ENCODE measurements at regions not wholly inside any gene's neighbourhood (a gene's known extent, or its start where the extent isn't known, plus 50 kb on each side); places are given as distances from the start of the nearest gene placed in this dataset.

DNA sequence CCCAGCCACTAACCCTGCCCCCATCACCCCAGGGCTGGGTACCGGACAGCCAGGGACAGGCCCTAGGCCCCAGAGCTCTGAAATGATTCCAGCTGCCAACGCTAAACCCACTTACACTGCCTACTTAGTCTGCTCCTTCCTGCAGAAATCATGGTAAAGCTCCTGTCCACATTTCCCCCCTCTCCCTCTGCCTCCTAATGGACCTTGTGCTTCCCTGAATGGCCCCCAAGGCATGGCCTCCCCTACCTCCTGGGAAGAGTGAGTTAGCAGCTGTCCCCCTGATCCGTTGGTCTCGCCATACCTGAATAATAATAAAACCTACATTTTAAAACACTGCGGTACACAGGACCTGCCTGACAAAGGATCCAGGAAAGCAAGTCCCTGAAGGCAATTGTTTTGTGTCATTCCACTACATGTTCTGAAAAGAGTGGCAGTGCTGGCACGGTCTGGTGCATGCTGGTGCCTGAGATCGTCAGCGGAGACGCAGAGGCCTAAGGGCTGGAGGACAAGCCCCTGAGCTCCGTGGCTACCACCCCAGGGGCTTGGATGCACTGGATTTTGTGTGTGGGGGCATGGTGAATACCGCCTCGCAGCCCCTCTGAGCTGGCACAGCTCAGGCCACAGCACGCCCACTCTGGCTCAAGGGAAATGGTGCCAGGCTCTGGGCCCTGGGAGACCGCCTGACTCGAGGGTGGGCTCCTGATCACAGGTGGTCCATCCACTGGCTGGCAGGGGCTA, 186.3 kb downstream of the CTTN start:
- peak; percentile 73 for DNase-seq (ENCODE audit: insufficient read length, low spot score, missing footprints)
- no peaks in the 10 kb centered on the region for H3K9me3 ChIP-seq (ENCODE audit: low read depth, low read length)
- no peak overlapping the region for H3K4me3 ChIP-seq (ENCODE audit: insufficient read depth, low read length)
- H3K27ac ChIP-seq (ENCODE audit: low read depth, low read length): no peak overlapping the region
- TF ChIP-seq, protein P1, sequence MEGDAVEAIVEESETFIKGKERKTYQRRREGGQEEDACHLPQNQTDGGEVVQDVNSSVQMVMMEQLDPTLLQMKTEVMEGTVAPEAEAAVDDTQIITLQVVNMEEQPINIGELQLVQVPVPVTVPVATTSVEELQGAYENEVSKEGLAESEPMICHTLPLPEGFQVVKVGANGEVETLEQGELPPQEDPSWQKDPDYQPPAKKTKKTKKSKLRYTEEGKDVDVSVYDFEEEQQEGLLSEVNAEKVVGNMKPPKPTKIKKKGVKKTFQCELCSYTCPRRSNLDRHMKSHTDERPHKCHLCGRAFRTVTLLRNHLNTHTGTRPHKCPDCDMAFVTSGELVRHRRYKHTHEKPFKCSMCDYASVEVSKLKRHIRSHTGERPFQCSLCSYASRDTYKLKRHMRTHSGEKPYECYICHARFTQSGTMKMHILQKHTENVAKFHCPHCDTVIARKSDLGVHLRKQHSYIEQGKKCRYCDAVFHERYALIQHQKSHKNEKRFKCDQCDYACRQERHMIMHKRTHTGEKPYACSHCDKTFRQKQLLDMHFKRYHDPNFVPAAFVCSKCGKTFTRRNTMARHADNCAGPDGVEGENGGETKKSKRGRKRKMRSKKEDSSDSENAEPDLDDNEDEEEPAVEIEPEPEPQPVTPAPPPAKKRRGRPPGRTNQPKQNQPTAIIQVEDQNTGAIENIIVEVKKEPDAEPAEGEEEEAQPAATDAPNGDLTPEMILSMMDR (IDR thresholded peaks at IDR 0.05; ENCODE audit: extremely low read depth, low read depth, low read length): no peak
- no peaks in the 10 kb centered on the region for H3K4me1 ChIP-seq (ENCODE audit: insufficient read depth, low read length)
- H2AFZ ChIP-seq (ENCODE audit: low read length): no peak overlapping the region
- no peaks in the 10 kb centered on the region for H4K20me1 ChIP-seq (ENCODE audit: insufficient read depth, low read length)
- H3K36me3 ChIP-seq (ENCODE audit: insufficient read depth, low read length): no peaks in the 10 kb centered on the region
- no peaks in the 10 kb centered on the region for H3K79me2 ChIP-seq (ENCODE audit: insufficient read depth, low read length)
- H3K27me3 ChIP-seq (ENCODE audit: insufficient read depth, low read length): no peaks in the 10 kb centered on the region
- H3K4me2 ChIP-seq (ENCODE audit: insufficient read depth, low read length): no peak overlapping the region

DNA sequence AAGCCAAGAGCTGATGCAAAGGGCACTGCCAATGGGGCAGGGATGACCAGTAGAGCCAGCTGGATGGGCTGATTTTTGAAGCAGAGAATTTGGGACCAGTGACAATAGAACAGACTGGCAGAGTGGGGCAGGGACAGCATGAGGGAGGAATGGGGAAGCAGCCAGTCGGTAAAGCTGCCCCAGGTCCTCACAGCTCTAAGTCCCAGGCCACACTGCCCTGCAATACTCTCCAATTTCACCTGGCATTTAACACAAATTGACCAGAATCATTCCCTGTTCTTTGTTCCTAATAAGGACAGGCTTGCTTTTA, 186.9 kb downstream of the CTTN start:
- TF ChIP-seq, protein P1 (IDR thresholded peaks at IDR 0.05; ENCODE audit: extremely low read depth, low read depth, low read length): no peak

DNA sequence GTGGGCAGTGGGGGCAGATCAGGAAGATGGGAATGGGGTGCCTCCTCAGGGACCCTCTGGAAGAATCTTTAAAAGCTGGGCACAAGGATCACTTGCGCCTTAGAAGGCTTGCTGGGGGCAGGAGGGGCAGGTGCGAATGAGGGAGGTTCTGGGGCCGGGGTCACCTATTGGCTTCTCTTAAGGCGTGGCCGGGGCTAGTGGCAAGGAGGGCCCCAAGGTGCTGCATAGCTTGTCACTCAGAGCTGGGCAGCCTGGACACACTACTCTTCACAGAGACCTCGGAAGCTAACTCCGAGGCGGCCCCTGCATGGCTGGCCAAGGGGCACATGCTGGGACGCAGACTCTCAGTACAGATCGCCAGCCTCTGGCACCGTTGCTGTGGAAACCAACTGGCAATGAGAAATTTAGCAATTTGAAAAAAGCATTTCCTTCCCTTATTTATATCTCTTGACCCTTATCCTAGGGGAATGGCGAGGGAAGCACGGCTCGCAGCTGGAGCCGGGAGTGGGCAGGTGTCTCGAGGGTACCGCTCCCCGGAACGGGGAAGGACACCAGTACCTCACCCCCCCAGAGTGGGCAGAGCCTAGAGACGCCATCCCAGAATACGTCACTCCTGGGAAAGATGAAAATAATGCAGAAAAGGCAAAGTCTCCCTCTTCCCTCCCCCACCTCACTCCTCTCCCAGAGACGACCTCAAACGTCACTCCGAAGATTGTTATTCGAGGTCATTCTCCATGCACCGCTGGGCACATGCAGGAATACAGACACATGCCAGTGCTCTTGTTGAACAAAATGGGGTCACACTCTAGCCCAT, 188.1 kb downstream of the CTTN start:
- Histone ChIP-seq H3K4me3 (ENCODE audit: insufficient read depth, low read length) (no peak overlapping the region), H3K27ac (ENCODE audit: low read depth, low read length) (no peak overlapping the region), H3K36me3 (ENCODE audit: insufficient read depth, low read length) (no peaks in the 10 kb centered on the region), H3K27me3 (ENCODE audit: insufficient read depth, low read length) (peaks cover 3% of the 10 kb centered on the region), H3K4me1 (ENCODE audit: insufficient read depth, low read length) (no peaks in the 10 kb centered on the region), H2AFZ (ENCODE audit: low read length) (no peak overlapping the region), H3K9me3 (ENCODE audit: low read depth, low read length) (no peaks in the 10 kb centered on the region), H3K79me2 (ENCODE audit: insufficient read depth, low read length) (no peaks in the 10 kb centered on the region), H4K20me1 (ENCODE audit: insufficient read depth, low read length) (no peaks in the 10 kb centered on the region), H3K4me2 (ENCODE audit: insufficient read depth, low read length) (no peak overlapping the region)
- DNase-seq (ENCODE audit: insufficient read length, low spot score, missing footprints): peak; percentile 49
- TF ChIP-seq, protein P1 (IDR thresholded peaks at IDR 0.05; ENCODE audit: extremely low read depth, low read depth, low read length): no peak

More for the DNA sequence above, 186.9 kb downstream of the CTTN start:
- no peaks in the 10 kb centered on the region for H3K36me3 ChIP-seq (ENCODE audit: insufficient read depth, low read length)
- H3K79me2 ChIP-seq (ENCODE audit: insufficient read depth, low read length): no peaks in the 10 kb centered on the region
- H3K4me2 ChIP-seq (ENCODE audit: insufficient read depth, low read length): no peak overlapping the region
- DNase-seq (ENCODE audit: insufficient read length, low spot score, missing footprints): peak; percentile 17
- no peak overlapping the region for H3K4me3 ChIP-seq (ENCODE audit: insufficient read depth, low read length)
- no peaks in the 10 kb centered on the region for H3K9me3 ChIP-seq (ENCODE audit: low read depth, low read length)
- no peak overlapping the region for H3K27ac ChIP-seq (ENCODE audit: low read depth, low read length)
- peaks cover under 1% of the 10 kb centered on the region for H3K27me3 ChIP-seq (ENCODE audit: insufficient read depth, low read length)
- no peak overlapping the region for H2AFZ ChIP-seq (ENCODE audit: low read length)
- no peaks in the 10 kb centered on the region for H3K4me1 ChIP-seq (ENCODE audit: insufficient read depth, low read length)
- H4K20me1 ChIP-seq (ENCODE audit: insufficient read depth, low read length): no peaks in the 10 kb centered on the region

DNA sequence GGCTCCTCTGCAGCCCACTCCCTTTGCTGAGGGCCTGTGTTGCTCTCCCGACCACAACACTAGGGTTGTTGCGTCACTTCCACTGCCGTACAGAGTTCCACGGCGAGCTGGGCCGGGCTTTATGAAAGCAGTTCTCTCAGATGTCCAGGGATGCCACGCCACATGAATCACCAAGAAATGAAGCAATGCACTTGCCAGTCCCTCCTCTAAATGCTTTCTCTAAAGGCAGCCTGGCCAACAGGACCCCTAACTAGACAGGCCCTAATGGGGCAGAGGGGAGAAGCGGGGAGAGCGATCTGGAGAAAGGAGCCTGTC, 188.7 kb downstream of the CTTN start:
- no peaks in the 10 kb centered on the region for H4K20me1 ChIP-seq (ENCODE audit: insufficient read depth, low read length)
- peak; percentile 78 for DNase-seq (ENCODE audit: insufficient read length, low spot score, missing footprints)
- H3K4me1 ChIP-seq (ENCODE audit: insufficient read depth, low read length): no peaks in the 10 kb centered on the region
- H3K27ac ChIP-seq (ENCODE audit: low read depth, low read length): no peak overlapping the region
- H3K4me2 ChIP-seq (ENCODE audit: insufficient read depth, low read length): no peak overlapping the region
- no peaks in the 10 kb centered on the region for H3K79me2 ChIP-seq (ENCODE audit: insufficient read depth, low read length)
- TF ChIP-seq, protein P1 (IDR thresholded peaks at IDR 0.05; ENCODE audit: extremely low read depth, low read depth, low read length): no peak
- peaks cover 3% of the 10 kb centered on the region for H3K27me3 ChIP-seq (ENCODE audit: insufficient read depth, low read length)
- H3K9me3 ChIP-seq (ENCODE audit: low read depth, low read length): no peaks in the 10 kb centered on the region
- no peak overlapping the region for H2AFZ ChIP-seq (ENCODE audit: low read length)
- no peaks in the 10 kb centered on the region for H3K36me3 ChIP-seq (ENCODE audit: insufficient read depth, low read length)
- H3K4me3 ChIP-seq (ENCODE audit: insufficient read depth, low read length): no peak overlapping the region

All from osteoblast (primary cell).